DMS153 treated with DMSO at 0.1 percent for 48 hours (cell line): ENCODE measurements at regions not wholly inside any gene's neighbourhood (a gene's known extent, or its start where the extent isn't known, plus 50 kb on each side); places are given as distances from the start of the nearest gene placed in this dataset.

Experiments used
- DNase-seq: peaks from one replicate; lab custom pipeline; 2025; ENCODE audit not compliant: unreplicated experiment; lab: John Stamatoyannopoulos, UW

GRCh38 chr3:16658004-16658924 lies 53.0 kb upstream of the DAZL start:
- DNase-seq, result no peak

- DNase-seq, result no peak
Measured at GRCh38 chr3:16658925-16659793, 53.9 kb upstream of the DAZL start.

GRCh38 chr3:16663854-16664712 lies 58.9 kb upstream of the DAZL start:
- no peak for DNase-seq

GRCh38 chr3:16665282-16665741 lies 60.1 kb upstream of the DAZL start:
- no peak for DNase-seq

GRCh38 chr3:16666206-16666605 lies 61.0 kb upstream of the DAZL start:
- DNase-seq, result no peak

- DNase-seq, result no peak
Measured at GRCh38 chr3:16667633-16668032, 62.4 kb upstream of the DAZL start.

- no peak for DNase-seq
Measured at GRCh38 chr3:16668776-16669545, 63.7 kb upstream of the DAZL start.

GRCh38 chr3:16670191-16670590 lies 65.0 kb upstream of the DAZL start:
- DNase-seq, result no peak

GRCh38 chr3:16671690-16672089 lies 66.5 kb upstream of the DAZL start:
- DNase-seq, result no peak

GRCh38 chr3:16673530-16673929 lies 68.3 kb upstream of the DAZL start:
- no peak for DNase-seq

GRCh38 chr3:16675805-16676204 lies 70.6 kb upstream of the DAZL start:
- no peak for DNase-seq

- DNase-seq, result no peak
Measured at GRCh38 chr3:16686679-16687078, 81.5 kb upstream of the DAZL start.

- DNase-seq, result no peak
Measured at GRCh38 chr3:16687221-16687620, 82.0 kb upstream of the DAZL start.

- DNase-seq, result no peak
Measured at GRCh38 chr3:16692486-16693344, 87.5 kb upstream of the DAZL start.

GRCh38 chr3:16693820-16694219 lies 88.6 kb upstream of the DAZL start:
- DNase-seq, result no peak

GRCh38 chr3:16695710-16696109 lies 90.5 kb upstream of the DAZL start:
- DNase-seq, result no peak

- DNase-seq, result no peak
Measured at GRCh38 chr3:16697443-16698147, 92.4 kb upstream of the DAZL start.

GRCh38 chr3:16700651-16701050 lies 95.4 kb upstream of the DAZL start:
- no peak for DNase-seq

- no peak for DNase-seq
Measured at GRCh38 chr3:16704941-16705340, 99.7 kb upstream of the DAZL start.
